NCI-H2081 (cell line): ENCODE measurements at regions not wholly inside any gene's neighbourhood (a gene's known extent, or its start where the extent isn't known, plus 50 kb on each side); places are given as distances from the start of the nearest gene placed in this dataset.
"Not testable (repeated sequence)": the region's sequence is repeated elsewhere in the genome, so short reads cannot be mapped to it uniquely, and the experiment has no call there.

Experiments
- DNase-seq, 2 experiments: peaks; one replicate each; lab custom pipeline; 2025; lab: John Stamatoyannopoulos, UW

- no peak for DNase-seq
Observed at GRCh38 chr17:5951912-5952311, 118.3 kb upstream of the WSCD1 start.

- no peak for DNase-seq
Observed at GRCh38 chr17:5952518-5952917, 117.7 kb upstream of the WSCD1 start.

GRCh38 chr17:5955764-5956163 lies 114.4 kb upstream of the WSCD1 start:
- DNase-seq: no peak

GRCh38 chr17:5958850-5959249 lies 111.3 kb upstream of the WSCD1 start:
- no peak for DNase-seq

- DNase-seq: no peak
Observed at GRCh38 chr17:5962371-5962770, 107.8 kb upstream of the WSCD1 start.

GRCh38 chr17:5971969-5972368 lies 98.2 kb upstream of the WSCD1 start:
- DNase-seq: peak in 1 of 2 experiments; percentile 45

GRCh38 chr17:5973410-5973809 lies 96.8 kb upstream of the WSCD1 start:
- DNase-seq: no peak

GRCh38 chr17:5975661-5976060 lies 94.5 kb upstream of the WSCD1 start:
- peak in 1 of 2 experiments; percentile 3 for DNase-seq

- no peak for DNase-seq
Observed at GRCh38 chr17:5976251-5976650, 93.9 kb upstream of the WSCD1 start.

GRCh38 chr17:5978496-5978895 lies 91.7 kb upstream of the WSCD1 start:
- no peak for DNase-seq

GRCh38 chr17:5980941-5981340 lies 89.2 kb upstream of the WSCD1 start:
- no peak for DNase-seq

GRCh38 chr17:5986644-5987043 lies 83.5 kb upstream of the WSCD1 start:
- no peak for DNase-seq

- DNase-seq: no peak
Observed at GRCh38 chr17:6000426-6000825, 69.8 kb upstream of the WSCD1 start.

GRCh38 chr17:6003221-6003620 lies 67.0 kb upstream of the WSCD1 start:
- DNase-seq: not testable (repeated sequence)

- DNase-seq: no peak
Observed at GRCh38 chr17:6005939-6006338, 64.2 kb upstream of the WSCD1 start.

- no peak for DNase-seq
Observed at GRCh38 chr17:6011206-6011605, 59.0 kb upstream of the WSCD1 start.

GRCh38 chr17:6018788-6019187 lies 51.4 kb upstream of the WSCD1 start:
- DNase-seq: no peak

GRCh38 chr17:6019959-6020358 lies 50.2 kb upstream of the WSCD1 start:
- no peak for DNase-seq

- no peak for DNase-seq
Observed at GRCh38 chr17:6020376-6021010, 49.7 kb upstream of the WSCD1 start.
